AG09309 (cell line): ENCODE measurements at regions not wholly inside any gene's neighbourhood (a gene's known extent, or its start where the extent isn't known, plus 50 kb on each side); places are given as distances from the start of the nearest gene placed in this dataset.

ENCODE experiments used
- DNase-seq: peaks from one replicate; pipeline ENCODE4 v3.0.0-alpha.2; 2010; ENCODE audit warnings: low read depth
- H3K4me3 ChIP-seq: 2 replicates; pipeline ENCODE4 v1.5.1; 2011; ENCODE audit warnings: mild to moderate bottlenecking, low read depth, low read length, moderate library complexity; ENCODE audit not compliant: control insufficient read depth
- TF ChIP-seq, protein P1 (sequence below): IDR thresholded peaks from 2 replicates; pipeline ENCODE4 v1.5.1; 2011; ENCODE audit warnings: mild to moderate bottlenecking, low read depth, low read length, inconsistent platforms; ENCODE audit not compliant: insufficient read depth, control insufficient read depth; ENCODE audit errors: missing control alignments

DNA sequence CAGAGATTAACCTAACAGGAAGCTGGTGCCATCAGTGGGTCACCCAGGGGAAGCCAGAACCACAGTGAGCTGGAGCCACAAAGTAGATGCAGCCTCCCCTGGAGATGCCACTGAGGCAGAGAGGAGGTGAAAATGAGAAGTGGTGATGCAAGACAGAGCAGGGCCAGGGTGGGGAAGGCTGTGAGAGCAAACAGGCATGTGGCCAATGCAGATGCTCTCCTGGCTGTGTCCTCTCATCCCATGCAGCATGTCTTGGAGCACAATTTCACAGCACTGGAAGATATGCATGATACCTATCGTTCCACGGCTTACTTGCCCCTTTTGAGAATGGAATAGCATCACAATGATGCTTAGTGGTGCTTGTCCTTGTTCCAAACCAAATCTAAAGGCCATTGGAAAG, 126.3 kb downstream of the ABHD5 start:
- TF ChIP-seq, protein P1, sequence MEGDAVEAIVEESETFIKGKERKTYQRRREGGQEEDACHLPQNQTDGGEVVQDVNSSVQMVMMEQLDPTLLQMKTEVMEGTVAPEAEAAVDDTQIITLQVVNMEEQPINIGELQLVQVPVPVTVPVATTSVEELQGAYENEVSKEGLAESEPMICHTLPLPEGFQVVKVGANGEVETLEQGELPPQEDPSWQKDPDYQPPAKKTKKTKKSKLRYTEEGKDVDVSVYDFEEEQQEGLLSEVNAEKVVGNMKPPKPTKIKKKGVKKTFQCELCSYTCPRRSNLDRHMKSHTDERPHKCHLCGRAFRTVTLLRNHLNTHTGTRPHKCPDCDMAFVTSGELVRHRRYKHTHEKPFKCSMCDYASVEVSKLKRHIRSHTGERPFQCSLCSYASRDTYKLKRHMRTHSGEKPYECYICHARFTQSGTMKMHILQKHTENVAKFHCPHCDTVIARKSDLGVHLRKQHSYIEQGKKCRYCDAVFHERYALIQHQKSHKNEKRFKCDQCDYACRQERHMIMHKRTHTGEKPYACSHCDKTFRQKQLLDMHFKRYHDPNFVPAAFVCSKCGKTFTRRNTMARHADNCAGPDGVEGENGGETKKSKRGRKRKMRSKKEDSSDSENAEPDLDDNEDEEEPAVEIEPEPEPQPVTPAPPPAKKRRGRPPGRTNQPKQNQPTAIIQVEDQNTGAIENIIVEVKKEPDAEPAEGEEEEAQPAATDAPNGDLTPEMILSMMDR: no peak
- no peak for DNase-seq
- H3K4me3 ChIP-seq: no peak overlapping the region

DNA sequence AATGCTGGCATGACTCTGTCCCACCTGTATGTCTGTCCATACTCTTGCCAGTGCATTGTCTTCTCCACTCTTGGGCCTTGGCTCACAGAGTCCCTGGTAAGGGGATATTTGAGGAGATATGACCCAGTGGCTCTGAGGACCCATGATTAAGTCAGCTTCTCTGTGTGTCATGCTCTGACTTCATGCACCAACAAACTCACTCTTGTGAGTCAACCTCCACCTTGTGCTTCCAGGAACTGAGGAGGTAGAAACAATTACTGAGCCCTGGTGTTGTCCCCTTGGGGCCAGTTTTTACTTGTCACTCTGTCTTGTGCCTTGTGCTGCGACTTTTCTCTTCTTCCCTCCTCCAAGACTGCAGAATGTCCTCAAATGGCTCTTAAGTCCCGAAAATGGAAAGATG, 127.1 kb downstream of the ABHD5 start:
- TF ChIP-seq, protein P1: no peak
- no peak for DNase-seq
- no peak overlapping the region for H3K4me3 ChIP-seq

DNA sequence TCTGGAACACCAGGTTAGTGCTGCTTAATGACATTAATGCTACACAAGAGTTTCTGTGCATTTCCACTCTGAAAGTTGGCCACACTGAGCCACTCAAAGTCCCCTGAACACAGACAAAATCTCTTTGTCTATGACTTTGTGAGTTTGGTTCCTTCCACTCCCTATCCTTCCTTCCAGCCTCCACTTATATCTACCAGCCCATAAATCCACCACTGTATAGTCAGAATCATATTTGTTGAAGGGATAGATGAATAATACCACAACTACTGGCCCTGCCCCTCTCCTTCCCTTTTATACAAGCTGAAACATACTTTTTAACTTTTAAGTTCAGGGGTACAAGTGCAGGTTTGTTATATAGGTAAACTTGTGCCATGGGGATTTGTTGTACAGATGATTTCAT, 127.5 kb downstream of the ABHD5 start:
- TF ChIP-seq, protein P1: no peak
- no peak for DNase-seq
- H3K4me3 ChIP-seq: no peak overlapping the region

GRCh38 chr3:43838009-43838758, 147.4 kb downstream of the ABHD5 start:
- DNase-seq: no peak
- TF ChIP-seq, protein P1: no peak
- H3K4me3 ChIP-seq: no peak overlapping the region

DNA sequence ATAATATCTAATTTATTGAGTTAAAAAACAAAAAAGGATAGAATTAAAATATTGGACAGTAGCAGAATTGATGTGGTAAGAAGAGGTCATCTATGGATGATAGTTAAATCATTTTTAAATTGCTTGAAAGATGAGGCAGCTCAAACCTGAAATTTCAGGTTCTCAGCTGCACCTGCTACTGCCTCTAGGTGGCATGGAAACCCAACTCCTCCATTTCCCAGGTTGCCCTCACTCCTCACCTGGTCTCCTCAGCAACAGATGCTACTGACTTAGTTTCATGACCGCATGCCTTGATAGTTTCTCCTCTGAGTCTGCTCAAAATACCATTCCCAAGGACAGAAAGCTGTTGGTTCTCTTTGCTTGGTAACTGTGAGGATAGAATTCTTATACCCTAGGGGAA, 148.1 kb downstream of the ABHD5 start:
- H3K4me3 ChIP-seq: no peak overlapping the region
- no peak for DNase-seq
- TF ChIP-seq, protein P1: peak; percentile 4

- H3K4me3 ChIP-seq: no peak overlapping the region
- TF ChIP-seq, protein P1: no peak
- no peak for DNase-seq
Observed at GRCh38 chr3:43843386-43843785, 152.6 kb downstream of the ABHD5 start.
